ENCODE measurements at regions not wholly inside any gene's neighbourhood (a gene's known extent, or its start where the extent isn't known, plus 50 kb on each side); places are given as distances from the start of the nearest gene placed in this dataset.

GRCh38 chr5:56479126-56479525 is 246.0 kb upstream of the ANKRD55 start:
- no peak overlapping the region for H3K27ac ChIP-seq (ENCODE audit: insufficient read length, low read depth, low read length)
- TF ChIP-seq CTCF (conservative IDR thresholded peaks at IDR 0.05) = no peak
- no peaks in the 10 kb centered on the region for H3K79me1 ChIP-seq (ENCODE audit: insufficient read depth, low read depth, low read length, poor library complexity, severe bottlenecking)
- DNase-seq = no peak
- H3K4me1 ChIP-seq (ENCODE audit: insufficient read depth, low read length) = no peaks in the 10 kb centered on the region
- no peak overlapping the region for H3T11ph ChIP-seq (ENCODE audit: low read length)
- no CpG with 5 or more reads among the region's 3 CpGs for WGBS (ENCODE audit: extremely low coverage, insufficient read length, low lambda C conversion rate)
- no peak overlapping the region for H3K14ac ChIP-seq (ENCODE audit: insufficient read depth, low read length)
- H3K23ac ChIP-seq (ENCODE audit: insufficient read length, low read depth, low read length) = no peak overlapping the region
- H2BK5ac ChIP-seq (ENCODE audit: insufficient read length, low read length) = no peak overlapping the region
- no peak overlapping the region for H4K8ac ChIP-seq (replicated peaks; ENCODE audit: insufficient read length, low read depth, low read length)
- H2BK15ac ChIP-seq (ENCODE audit: low read depth, low read length) = no peak overlapping the region
- H3K9ac ChIP-seq (ENCODE audit: extremely low read depth, insufficient read length, low read length) = no peak overlapping the region
- no peaks in the 10 kb centered on the region for H3K9me3 ChIP-seq (ENCODE audit: control insufficient read depth, low read depth, low read length)
- H4K5ac ChIP-seq (ENCODE audit: insufficient read length, low read depth, low read length) = no peak overlapping the region
- H3K18ac ChIP-seq (ENCODE audit: insufficient read length, low read depth, low read length) = no peak overlapping the region
- H3K79me2 ChIP-seq (ENCODE audit: insufficient read depth, low read length) = no peaks in the 10 kb centered on the region
- H2BK120ac ChIP-seq (ENCODE audit: low read depth, low read length, poor library complexity, severe bottlenecking) = no peak overlapping the region
- no peak overlapping the region for H4K91ac ChIP-seq (ENCODE audit: insufficient read length, low read depth, low read length)
- H2BK20ac ChIP-seq (ENCODE audit: low read depth, low read length, poor library complexity, severe bottlenecking) = no peak overlapping the region
- H3K27me3 ChIP-seq (ENCODE audit: insufficient read depth, low read length) = peaks cover 4% of the 10 kb centered on the region; the same call in 1 of the 2 replicates
- peaks cover 50% of the 10 kb centered on the region for H3K27me3 Mint-ChIP-seq (ENCODE audit: low read depth)
- H4K20me1 ChIP-seq (ENCODE audit: control insufficient read depth, insufficient read depth, insufficient read length) = no peaks in the 10 kb centered on the region
- H3K4me3 Mint-ChIP-seq = no peak overlapping the region
- H3K4me1 Mint-ChIP-seq = peaks cover 13 to 17% of the 10 kb centered on the region in 2 experiments
- no peak overlapping the region for H3K4me2 ChIP-seq (ENCODE audit: insufficient read depth, insufficient read length, low read length)
- no peak overlapping the region for H2AK5ac ChIP-seq (ENCODE audit: insufficient read length, low read length)
- H3K23me2 ChIP-seq (ENCODE audit: insufficient read length, low read depth, low read length, poor library complexity, severe bottlenecking) = peaks cover 12% of the 10 kb centered on the region
- no peak overlapping the region for H3K4ac ChIP-seq (ENCODE audit: low read depth, low read length)
- no peaks in the 10 kb centered on the region for H3K36me3 Mint-ChIP-seq (ENCODE audit: insufficient read depth in 1 of 3, low read depth in 3 of 3)
- no peak overlapping the region for H3K56ac ChIP-seq (ENCODE audit: insufficient read length, low read depth, low read length)
- no peak overlapping the region for H3K27ac Mint-ChIP-seq
- no peak overlapping the region for H2AFZ ChIP-seq (ENCODE audit: low read length)
- H3K9me3 Mint-ChIP-seq = no peaks in the 10 kb centered on the region; a peak in 1 of 5 replicates
- H2BK12ac ChIP-seq (ENCODE audit: insufficient read length, low read depth, low read length) = no peak overlapping the region

All from H9 (cell line).